GM10248 (cell line): ENCODE measurements at regions not wholly inside any gene's neighbourhood (a gene's known extent, or its start where the extent isn't known, plus 50 kb on each side); places are given as distances from the start of the nearest gene placed in this dataset.
"Not testable (repeated sequence)": the region's sequence is repeated elsewhere in the genome, so short reads cannot be mapped to it uniquely, and the experiment has no call there.

Experiments used
- CTCF ChIA-PET: fragments of 300-600 bp; sonication (Branson Sonifier 250); formaldehyde crosslinking; extraction: SDS; loops from one replicate; lab custom pipeline; 2021; ENCODE audit warnings: antibody characterized with exemption; lab: Yijun Ruan, JAX
- POLR2A ChIA-PET: fragments of 350-650 bp; sonication (Branson Sonifier 250); formaldehyde crosslinking; extraction: SDS; loops from one replicate; lab custom pipeline; 2020; ENCODE audit warnings: antibody characterized with exemption; lab: Yijun Ruan, JAX
- DNase-seq: peaks from one replicate; pipeline ENCODE4 v3.0.0; 2012; ENCODE audit errors: extremely low spot score
- CTCF ChIP-seq: IDR thresholded peaks from 2 replicates; pipeline ENCODE4 v1.5.1; 2012; ENCODE audit warnings: mild to moderate bottlenecking, low read depth; ENCODE audit errors: extremely low read depth, missing control alignments, control extremely low read depth

DNA sequence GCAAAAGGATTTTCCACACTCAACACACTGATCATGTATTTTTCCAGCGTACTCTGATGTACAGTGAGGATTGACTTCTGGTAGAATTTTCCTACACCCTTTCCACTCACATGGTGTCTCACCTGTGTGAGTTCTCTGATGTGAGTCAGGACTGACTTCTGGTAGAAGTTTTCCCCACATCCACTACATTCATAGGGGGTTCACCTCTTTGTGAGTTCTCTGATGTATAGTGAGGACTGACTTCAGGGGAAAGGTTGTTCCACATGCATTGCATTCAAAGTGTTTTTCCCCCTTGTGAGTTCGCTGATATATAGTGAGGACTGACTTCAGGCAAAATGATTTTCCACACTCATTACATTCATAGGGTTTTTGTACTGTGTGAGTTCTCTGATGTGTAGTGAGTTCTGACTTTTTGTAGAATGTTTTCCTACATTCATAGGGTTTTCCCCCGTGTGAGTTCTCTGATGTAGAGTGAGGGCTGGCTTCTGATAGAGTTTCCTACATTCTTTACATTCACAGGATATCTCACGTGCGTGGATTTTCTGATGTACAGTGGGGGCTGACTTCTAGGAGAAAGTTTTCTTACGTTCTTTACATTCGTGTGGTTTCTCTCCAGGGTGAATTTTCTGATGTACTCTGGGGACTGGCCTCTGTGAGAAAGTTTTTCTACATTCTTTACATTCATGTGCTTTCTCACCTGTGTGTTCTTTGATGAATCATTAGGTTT lies 146.5 kb downstream of the GLRX3 start:
- POLR2A ChIA-PET = no interaction called here
- TF ChIP-seq CTCF = no peak
- CTCF ChIA-PET = no interaction called here
- DNase-seq = no peak

DNA sequence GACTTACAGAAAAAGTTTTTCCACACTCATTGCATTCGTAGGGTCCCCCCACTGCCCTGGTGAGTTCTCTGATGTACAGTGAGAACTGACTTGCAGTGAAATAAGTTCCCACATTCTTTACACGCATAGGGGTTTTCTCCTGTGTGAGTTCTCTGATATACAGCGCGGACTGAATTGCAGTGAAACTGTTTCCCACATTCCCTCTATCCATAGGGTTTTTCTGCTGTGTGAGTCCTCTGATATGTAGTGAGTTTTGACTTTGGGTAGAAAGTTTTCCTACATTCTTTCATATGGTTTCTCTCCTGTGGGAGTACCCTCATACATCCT lies 147.0 kb downstream of the GLRX3 start:
- ChIA-PET POLR2A (no interaction called here), CTCF (no interaction called here)
- no peak for DNase-seq
- no peak for TF ChIP-seq CTCF

GRCh38 chr10:130295761-130296160 lies 159.6 kb downstream of the GLRX3 start:
- CTCF ChIA-PET = interaction anchor here (1.3 kb wide), 1 partner anchor 15 kb away, joined by 3 read pairs; no protein-coding TSS in a partner anchor
- POLR2A ChIA-PET, DNase-seq: not testable (repeated sequence)

- POLR2A ChIA-PET = no interaction called here
- no peak for TF ChIP-seq CTCF
- DNase-seq = no peak
- CTCF ChIA-PET = no interaction called here
Observed at GRCh38 chr10:130300608-130301020, 164.4 kb downstream of the GLRX3 start.

DNA sequence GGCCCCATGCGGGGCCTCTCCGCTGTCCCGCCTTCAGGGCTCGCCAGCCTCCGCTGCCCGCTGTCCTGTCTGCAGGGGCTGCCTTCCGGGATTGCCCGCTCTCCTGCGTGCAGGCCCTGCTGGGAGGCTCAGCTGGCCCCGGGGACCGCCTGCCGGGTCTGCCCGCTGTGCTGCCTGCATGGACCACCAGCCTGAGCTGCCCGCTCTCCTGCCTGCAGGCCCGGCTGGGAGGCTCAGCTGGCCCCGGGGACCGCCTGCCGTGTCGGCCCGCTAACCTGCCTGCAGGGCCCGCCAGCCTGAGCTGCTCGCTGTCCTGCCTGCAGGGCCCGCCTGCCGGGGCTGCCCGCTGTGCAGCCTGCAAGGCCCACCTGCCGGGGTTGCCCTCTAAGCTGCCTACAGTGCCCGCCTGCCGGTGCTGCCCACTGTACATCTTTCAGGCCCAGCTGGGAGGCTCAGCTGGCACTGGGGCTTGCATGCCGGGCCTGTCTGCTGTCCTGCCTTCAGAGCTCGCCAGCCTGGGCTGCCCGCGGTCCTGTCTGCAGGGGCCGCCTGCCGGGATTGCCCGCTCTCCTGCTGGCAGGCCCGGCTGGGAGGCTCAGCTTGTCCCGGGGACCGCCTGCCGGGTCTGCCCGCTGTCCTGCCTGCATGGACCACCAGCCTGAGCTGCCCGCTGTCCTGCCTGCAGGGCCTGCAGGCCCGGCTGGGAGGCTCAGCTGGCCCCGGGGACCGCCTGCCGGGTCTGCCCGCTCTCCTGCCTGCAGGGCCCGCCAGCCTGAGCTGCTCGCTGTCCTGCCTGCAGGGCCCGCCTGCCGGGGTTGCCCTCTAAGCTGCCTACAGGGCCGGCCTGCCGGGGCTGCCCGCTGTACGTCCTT lies 165.1 kb downstream of the GLRX3 start:
- POLR2A ChIA-PET = no interaction called here
- no peak for TF ChIP-seq CTCF
- DNase-seq = no peak
- CTCF ChIA-PET = no interaction called here

GRCh38 chr10:130326954-130327353 lies 190.8 kb downstream of the GLRX3 start:
- POLR2A ChIA-PET = no interaction called here
- DNase-seq = no peak
- no peak for TF ChIP-seq CTCF
- CTCF ChIA-PET = no interaction called here

GRCh38 chr10:130329792-130330191 lies 193.6 kb downstream of the GLRX3 start:
- no peak for DNase-seq
- CTCF ChIA-PET = interaction anchor here (1.0 kb wide), 1 partner anchor 928 kb away, joined by 3 read pairs; no protein-coding TSS in a partner anchor
- POLR2A ChIA-PET = no interaction called here
- TF ChIP-seq CTCF = no peak
